K562 (cell line): ENCODE measurements at regions not wholly inside any gene's neighbourhood (a gene's known extent, or its start where the extent isn't known, plus 50 kb on each side); places are given as distances from the start of the nearest gene placed in this dataset.

Source experiments
- ATAC-seq: fragments of 200-7000 bp; cut with Tn5 transposase; 3 replicates; pipeline ENCODE4 v1.9.1; 2020; ENCODE audit warnings: moderate library complexity
- BruUV-seq: library from RNA; stranded (reverse); fragments of 400-500 nt; replicated peaks from 2 replicates; lab custom pipeline; 2021; lab: Mats Ljungman, UMichigan
- CTCF ChIA-PET: fragments of 300-600 bp; formaldehyde crosslinking; extraction: SDS; loops from one replicate; lab custom pipeline; 2021; ENCODE audit warnings: low intra/inter-chr PET ratio; lab: Yijun Ruan, JAX
- POLR2A ChIA-PET: fragments of 300-600, 350-650 bp; sonication (Branson Sonifier 250); formaldehyde crosslinking; extraction: SDS; loops from one replicate; lab custom pipeline; 2021; ENCODE audit warnings: antibody characterized with exemption, inconsistent platforms; lab: Yijun Ruan, JAX
- DNase-seq, 4 experiments: peaks; one replicate each; pipeline versions ENCODE4 v3.0.0 to v3.0.0-alpha.2; 2011 to 2018; ENCODE audit warnings: low spot score in 3 of 4, mixed read lengths in 3 of 4; ENCODE audit errors: extremely low read depth in 1 of 4
- FAIRE-seq: peaks from 2 replicates; lab custom pipeline; 2011; peaks lifted over from hg19 to GRCh38; lab: Jason Lieb, UNC
- H2AFZ ChIP-seq: 2 replicates; pipeline ENCODE4 v1.6.0; 2011; ENCODE audit warnings: low read depth, low read length, control low read depth, inconsistent platforms
- H3K27ac ChIP-seq: fragments of 200-600 bp; 3 replicates; pipeline ENCODE4 v1.8.0; 2011; ENCODE audit warnings: low read depth, mild to moderate bottlenecking, control low read depth, inconsistent platforms, low read length, moderate library complexity, mixed read lengths; ENCODE audit errors: extremely low read depth
- H3K27me3 ChIP-seq, 2 experiments: fragments of 300-600 bp in 1 of 2; 2 replicates in 1 of 2; 3 replicates in 1 of 2; pipeline versions ENCODE4 v1.6.0 to v1.8.0; 2011; ENCODE audit warnings: inconsistent platforms in 2 of 2, low read length in 2 of 2, mild to moderate bottlenecking in 1 of 2, mixed read lengths in 1 of 2, moderate library complexity in 1 of 2; ENCODE audit not compliant: control insufficient read depth in 2 of 2, insufficient read depth in 2 of 2
- H3K36me3 ChIP-seq: fragments of 300-600 bp; 3 replicates; pipeline ENCODE4 v1.8.0; 2011; ENCODE audit warnings: mild to moderate bottlenecking, low read length, inconsistent platforms; ENCODE audit not compliant: control insufficient read depth, insufficient read depth
- H3K4me1 ChIP-seq, 2 experiments: fragments of 200-600 bp in 1 of 2; replicated peaks in 1 of 2; 2 replicates in 1 of 2; 3 replicates in 1 of 2; pipeline versions ENCODE4 v1.5.1 to v1.8.0; 2011; ENCODE audit warnings: inconsistent platforms in 2 of 2, low read length in 2 of 2, mild to moderate bottlenecking in 1 of 2, mixed read lengths in 1 of 2, moderate library complexity in 1 of 2; ENCODE audit not compliant: control insufficient read depth in 2 of 2, insufficient read depth in 2 of 2
- H3K4me2 ChIP-seq: 2 replicates; pipeline ENCODE4 v1.6.1; 2011; ENCODE audit warnings: low read length, control low read depth, inconsistent platforms, mixed read lengths; ENCODE audit not compliant: insufficient read depth
- H3K4me3 ChIP-seq: fragments of 200-600 bp; sonication (generic), shearing (Covaris generic); 2 replicates; pipeline ENCODE4 v1.5.1; 2016; ENCODE audit warnings: control low read depth, inconsistent platforms
- H3K79me2 ChIP-seq: fragments of 200-600 bp; 3 replicates; pipeline ENCODE4 v1.8.0; 2011; ENCODE audit warnings: low read length, inconsistent platforms; ENCODE audit not compliant: control insufficient read depth, insufficient read depth
- H3K9ac ChIP-seq, 2 experiments: 2 replicates each; pipeline versions ENCODE4 v1.6.0 to v1.6.1; 2011; ENCODE audit warnings: low read depth in 2 of 2, low read length in 2 of 2, control low read depth in 1 of 2, inconsistent platforms in 1 of 2, mild to moderate bottlenecking in 1 of 2, mixed read lengths in 1 of 2; ENCODE audit not compliant: insufficient read depth in 1 of 2
- H3K9me1 ChIP-seq: one replicate; pipeline ENCODE4 v1.6.0; 2011; ENCODE audit warnings: inconsistent platforms, mild to moderate bottlenecking, low read length, moderate library complexity; ENCODE audit not compliant: control insufficient read depth, insufficient read depth
- H3K9me3 ChIP-seq: replicated peaks from 2 replicates; pipeline ENCODE4 v1.5.1; 2011; ENCODE audit warnings: low read depth, low read length, inconsistent platforms; ENCODE audit not compliant: control insufficient read depth, insufficient read depth
- H4K20me1 ChIP-seq: replicated peaks from 2 replicates; pipeline ENCODE4 v1.6.1; 2011; ENCODE audit warnings: low read length, inconsistent platforms, mixed read lengths; ENCODE audit not compliant: control insufficient read depth, insufficient read depth
- CBX5 ChIP-seq: IDR thresholded peaks from 2 replicates; pipeline ENCODE4 v1.6.1; 2014; ENCODE audit warnings: low read depth, borderline replicate concordance
- HNRNPH1 ChIP-seq: fragments of 200-400 bp; formaldehyde crosslinking; optimal IDR thresholded peaks from 2 replicates; pipeline ENCODE3; 2017; ENCODE audit warnings: low read depth, mild to moderate bottlenecking, low read length, moderate library complexity
- PML ChIP-seq: IDR thresholded peaks from 2 replicates; pipeline ENCODE4 v1.6.1; 2012; ENCODE audit warnings: low read length, inconsistent platforms
- TBP ChIP-seq: optimal IDR thresholded peaks from 2 replicates; pipeline ENCODE3; 2011; ENCODE audit warnings: low read depth, low read length, improper control_type of control experiment
- ZBTB33 ChIP-seq: sonication (generic); formaldehyde crosslinking; IDR thresholded peaks from 2 replicates; pipeline ENCODE4 v1.8.1; 2023; ENCODE audit warnings: mild to moderate bottlenecking, missing genetic modification reagents
- ZKSCAN8 ChIP-seq: fragments of 200-800 bp; sonication (Bioruptor generic); IDR thresholded peaks from 2 replicates; pipeline ENCODE4 v1.6.1; 2016; ENCODE audit warnings: missing genetic modification characterization, missing compliant biosample characterization
- WGBS: fragments of 100-300 bp; shearing (Covaris generic); methylation state at CpG from one replicate; pipeline ENCODE4 v1.1.6; 2016; ENCODE audit warnings: low coverage, mixed read lengths; ENCODE audit not compliant: insufficient coverage; ENCODE audit errors: missing lambda C conversion rate; 5-methylcytosine and 5-hydroxymethylcytosine counted together
- in situ Hi-C: fragments of 300-500 bp; cut with MboI; formaldehyde crosslinking; loops from 4 replicates; pipeline ENCODE4 v1.15.0; 2018; ENCODE audit warnings: inconsistent platforms, mixed read lengths
- intact Hi-C: fragments of 100-400 bp; cut with micrococcal nuclease; formaldehyde crosslinking; loops from 2 replicates; pipeline ENCODE4 v1.14.2; 2022

GRCh38 chr5:29672678-29673077 lies 1520.8 kb upstream of the CDH6 start:
- H3K27ac ChIP-seq, result no peak overlapping the region
- no peak for FAIRE-seq
- intact Hi-C loops, result no loop called here
- no TSS peak for BruUV-seq
- CTCF ChIA-PET, result no interaction called here
- H3K4me3 ChIP-seq, result no peak overlapping the region
- H3K36me3 ChIP-seq, result no peaks in the 10 kb centered on the region
- TF ChIP-seq PML (no peak), CBX5 (no peak), TBP (no peak), HNRNPH1 (no peak), ZBTB33 (CRISPR knock-in tag) (no peak), ZKSCAN8 (CRISPR knock-in tag) (no peak)
- no peaks in the 10 kb centered on the region for H3K27me3 ChIP-seq
- H3K9ac ChIP-seq, result no peak overlapping the region
- H3K79me2 ChIP-seq, result no peaks in the 10 kb centered on the region
- H2AFZ ChIP-seq, result no peak overlapping the region
- H4K20me1 ChIP-seq, result no peaks in the 10 kb centered on the region
- POLR2A ChIA-PET, result no interaction called here
- H3K4me2 ChIP-seq, result no peak overlapping the region
- WGBS, result 3% methylated on average over 3 of the region's 3 CpGs
- ATAC-seq, result no peak
- H3K9me1 ChIP-seq, result no peaks in the 10 kb centered on the region
- peaks cover 2% of the 10 kb centered on the region; the same call in 1 of the 2 replicates for H3K9me3 ChIP-seq
- no peaks in the 10 kb centered on the region for H3K4me1 ChIP-seq
- in situ Hi-C loops, result no loop called here
- DNase-seq, result no peak
